Activated CD4-positive, alpha-beta T cell treated with anti-CD3 and anti-CD28 coated beads, Interleukin-2, amount 10 ng/mL, durations not matched to agents 7 days and 5 days (primary cell): ENCODE measurements at regions not wholly inside any gene's neighbourhood (a gene's known extent, or its start where the extent isn't known, plus 50 kb on each side); places are given as distances from the start of the nearest gene placed in this dataset.
"Not testable (repeated sequence)": the region's sequence is repeated elsewhere in the genome, so short reads cannot be mapped to it uniquely, and the experiment has no call there.

Experiments used
- CTCF ChIA-PET: fragments of 350-600 bp; sonication (Branson Sonifier 250); formaldehyde crosslinking; loops from one replicate; lab custom pipeline; 2021; ENCODE audit warnings: antibody characterized with exemption; lab: Charles Lee
- POLR2A ChIA-PET: fragments of 350-600 bp; sonication (Branson Sonifier 250); formaldehyde crosslinking; loops from one replicate; lab custom pipeline; 2021; ENCODE audit warnings: antibody characterized with exemption; lab: Charles Lee
- DNase-seq: peaks from one replicate; pipeline ENCODE4 v3.0.0-alpha.2; 2020
- H3K27ac Mint-ChIP-seq: one replicate; pipeline ENCODE4 v1.8.0; 2021; ENCODE audit warnings: mild to moderate bottlenecking, moderate library complexity, mixed read lengths
- H3K27me3 Mint-ChIP-seq: one replicate; pipeline ENCODE4 v1.8.0; 2021; ENCODE audit warnings: mixed read lengths
- H3K36me3 Mint-ChIP-seq: one replicate; pipeline ENCODE4 v1.8.0; 2021; ENCODE audit warnings: low read depth, mixed read lengths
- H3K4me1 Mint-ChIP-seq: one replicate; pipeline ENCODE4 v1.8.0; 2021; ENCODE audit warnings: mixed read lengths
- H3K4me3 Mint-ChIP-seq: one replicate; pipeline ENCODE4 v1.8.0; 2021; ENCODE audit warnings: mild to moderate bottlenecking, moderate library complexity, mixed read lengths
- H3K9me3 Mint-ChIP-seq: one replicate; pipeline ENCODE4 v1.8.0; 2021; ENCODE audit warnings: mixed read lengths

- H3K4me1 Mint-ChIP-seq, DNase-seq, H3K9me3 Mint-ChIP-seq, H3K27me3 Mint-ChIP-seq, H3K36me3 Mint-ChIP-seq, H3K27ac Mint-ChIP-seq, H3K4me3 Mint-ChIP-seq, CTCF ChIA-PET, POLR2A ChIA-PET: not testable (repeated sequence)
Measured at GRCh38 chr7:106713452-106713851, 52.5 kb upstream of the CCDC71L start.

GRCh38 chr7:106714590-106715442, 53.9 kb upstream of the CCDC71L start:
- CTCF ChIA-PET, H3K4me1 Mint-ChIP-seq, POLR2A ChIA-PET, H3K27me3 Mint-ChIP-seq, H3K36me3 Mint-ChIP-seq, DNase-seq, H3K9me3 Mint-ChIP-seq, H3K4me3 Mint-ChIP-seq, H3K27ac Mint-ChIP-seq: not testable (repeated sequence)

GRCh38 chr7:106715730-106716129, 54.8 kb upstream of the CCDC71L start:
- ChIA-PET POLR2A (no interaction called here), CTCF (interaction anchor here (1.3 to 2.0 kb wide), 2 partner anchors 15 to 55 kb away, joined by 4 to 6 read pairs; partner anchors contain the start of gene CCDC71L)
- no peak overlapping the region for H3K27ac Mint-ChIP-seq

GRCh38 chr7:106717254-106717954, 56.4 kb upstream of the CCDC71L start:
- no peaks in the 10 kb centered on the region for H3K27me3 Mint-ChIP-seq
- no peak for DNase-seq
- peaks cover 3% of the 10 kb centered on the region for H3K4me1 Mint-ChIP-seq
- H3K9me3 Mint-ChIP-seq, result peaks cover 5% of the 10 kb centered on the region
- POLR2A ChIA-PET, result no interaction called here
- CTCF ChIA-PET, result interaction anchor here (1.2 to 2.0 kb wide), 5 partner anchors 13 to 58 kb away, joined by 3 to 7 read pairs (median 4); partner anchors contain the start of gene CCDC71L
- H3K27ac Mint-ChIP-seq, result no peak overlapping the region
- H3K36me3 Mint-ChIP-seq, result no peaks in the 10 kb centered on the region
- no peak overlapping the region for H3K4me3 Mint-ChIP-seq

More at GRCh38 chr7:106715730-106716129, 54.8 kb upstream of the CCDC71L start:
- no peak for DNase-seq
- Mint-ChIP-seq H3K27me3 (no peaks in the 10 kb centered on the region), H3K36me3 (no peaks in the 10 kb centered on the region), H3K9me3 (peaks cover 4% of the 10 kb centered on the region), H3K4me1 (peaks cover 3% of the 10 kb centered on the region), H3K4me3 (no peak overlapping the region)

GRCh38 chr7:106717955-106718871, 57.3 kb upstream of the CCDC71L start:
- Mint-ChIP-seq H3K27ac (no peak overlapping the region), H3K4me3 (no peak overlapping the region), H3K36me3 (no peaks in the 10 kb centered on the region), H3K9me3 (peaks cover 5% of the 10 kb centered on the region), H3K27me3 (no peaks in the 10 kb centered on the region), H3K4me1 (peaks cover 3% of the 10 kb centered on the region)
- ChIA-PET CTCF (interaction anchor here (1.6 to 1.9 kb wide), 2 partner anchors 15 to 58 kb away, joined by 3 to 7 read pairs; partner anchors contain the start of gene CCDC71L), POLR2A (no interaction called here)
- DNase-seq, result peak; percentile 57

GRCh38 chr7:106720641-106721040, 59.7 kb upstream of the CCDC71L start:
- Mint-ChIP-seq H3K4me3 (no peak overlapping the region), H3K27me3 (no peaks in the 10 kb centered on the region), H3K4me1 (peaks cover 3% of the 10 kb centered on the region), H3K36me3 (no peaks in the 10 kb centered on the region), H3K9me3 (peaks cover 5% of the 10 kb centered on the region), H3K27ac (no peak overlapping the region)
- ChIA-PET CTCF (interaction anchor here (0.6 to 1.7 kb wide), 5 partner anchors 9 to 242 kb away, joined by 3 to 5 read pairs (median 3); partner anchors contain the start of gene CCDC71L), POLR2A (no interaction called here)
- DNase-seq, result no peak

GRCh38 chr7:106721816-106722785, 61.1 kb upstream of the CCDC71L start:
- Mint-ChIP-seq H3K36me3 (peaks cover 2% of the 10 kb centered on the region), H3K4me3 (no peak overlapping the region), H3K27ac (no peak overlapping the region), H3K9me3 (peaks cover 5% of the 10 kb centered on the region), H3K4me1 (peaks cover 3% of the 10 kb centered on the region), H3K27me3 (no peaks in the 10 kb centered on the region)
- CTCF ChIA-PET, result interaction anchor here (0.8 to 1.7 kb wide), 2 partner anchors 9 to 62 kb away, joined by 4 to 5 read pairs; partner anchors contain the start of gene CCDC71L
- POLR2A ChIA-PET, result no interaction called here
- DNase-seq, result no peak

- DNase-seq, result no peak
- Mint-ChIP-seq H3K27ac (no peak overlapping the region), H3K9me3 (peaks cover 5% of the 10 kb centered on the region), H3K27me3 (no peaks in the 10 kb centered on the region), H3K36me3 (peaks cover 2% of the 10 kb centered on the region), H3K4me1 (peaks cover 3% of the 10 kb centered on the region), H3K4me3 (no peak overlapping the region)
- ChIA-PET POLR2A (no interaction called here), CTCF (interaction anchor here (1.3 kb wide), 1 partner anchor 13 kb away, joined by 4 read pairs; no protein-coding TSS in a partner anchor)
Measured at GRCh38 chr7:106723398-106723797, 62.4 kb upstream of the CCDC71L start.

- Mint-ChIP-seq H3K36me3 (peaks cover 2% of the 10 kb centered on the region), H3K4me1 (peaks cover 19% of the 10 kb centered on the region), H3K4me3 (no peak overlapping the region), H3K27me3 (no peaks in the 10 kb centered on the region), H3K9me3 (peaks cover 2% of the 10 kb centered on the region), H3K27ac (no peak overlapping the region)
- ChIA-PET CTCF (interaction anchor here (0.7 to 2.4 kb wide), 6 partner anchors 9 to 70 kb away, joined by 3 to 9 read pairs (median 6); partner anchors contain the start of gene CCDC71L), POLR2A (no interaction called here)
- no peak for DNase-seq
Measured at GRCh38 chr7:106729720-106730385, 68.9 kb upstream of the CCDC71L start.

GRCh38 chr7:106731187-106731586, 70.2 kb upstream of the CCDC71L start:
- no peaks in the 10 kb centered on the region for H3K36me3 Mint-ChIP-seq
- no peak overlapping the region for H3K27ac Mint-ChIP-seq
- H3K27me3 Mint-ChIP-seq, result no peaks in the 10 kb centered on the region
- peaks cover 20% of the 10 kb centered on the region for H3K4me1 Mint-ChIP-seq
- no peak for DNase-seq
- H3K4me3 Mint-ChIP-seq, result no peak overlapping the region
- CTCF ChIA-PET, result interaction anchor here (1.3 to 2.3 kb wide), 5 partner anchors 8 to 72 kb away, joined by 4 to 9 read pairs (median 6); partner anchors contain the start of gene CCDC71L
- H3K9me3 Mint-ChIP-seq, result peaks cover 2% of the 10 kb centered on the region
- POLR2A ChIA-PET, result interaction anchor here (0.6 kb wide), 1 partner anchor 138 kb away, joined by 3 read pairs; no protein-coding TSS in a partner anchor
